HFFc6 (cell line): ENCODE measurements at regions not wholly inside any gene's neighbourhood (a gene's known extent, or its start where the extent isn't known, plus 50 kb on each side); places are given as distances from the start of the nearest gene placed in this dataset.

Source experiments
- DNase-seq: peaks from one replicate; pipeline ENCODE4 v3.0.0-alpha.2; 2018
- H3K27ac Mint-ChIP-seq: 2 replicates; pipeline ENCODE4 v1.8.0; 2020; ENCODE audit warnings: mild to moderate bottlenecking, mixed read lengths
- H3K27me3 Mint-ChIP-seq: 2 replicates; pipeline ENCODE4 v1.8.0; 2021; ENCODE audit warnings: mild to moderate bottlenecking, moderate library complexity, mixed read lengths; ENCODE audit not compliant: insufficient read depth
- H3K36me3 Mint-ChIP-seq: 2 replicates; pipeline ENCODE4 v1.8.0; 2021; ENCODE audit warnings: low read depth, mixed read lengths
- H3K4me1 Mint-ChIP-seq: 2 replicates; pipeline ENCODE4 v1.8.0; 2020; ENCODE audit warnings: low read depth, mixed read lengths
- H3K4me3 Mint-ChIP-seq: 2 replicates; pipeline ENCODE4 v1.8.0; 2020; ENCODE audit warnings: mild to moderate bottlenecking, moderate library complexity, mixed read lengths
- H3K9me3 Mint-ChIP-seq: 2 replicates; pipeline ENCODE4 v1.8.0; 2020; ENCODE audit warnings: mild to moderate bottlenecking, mixed read lengths
- TF ChIP-seq, protein P1 (sequence below): fragments of 200-600 bp; sonication (generic); IDR thresholded peaks from 2 replicates; pipeline ENCODE4 v1.5.0; 2021; ENCODE audit warnings: antibody characterized with exemption, mild to moderate bottlenecking

DNA sequence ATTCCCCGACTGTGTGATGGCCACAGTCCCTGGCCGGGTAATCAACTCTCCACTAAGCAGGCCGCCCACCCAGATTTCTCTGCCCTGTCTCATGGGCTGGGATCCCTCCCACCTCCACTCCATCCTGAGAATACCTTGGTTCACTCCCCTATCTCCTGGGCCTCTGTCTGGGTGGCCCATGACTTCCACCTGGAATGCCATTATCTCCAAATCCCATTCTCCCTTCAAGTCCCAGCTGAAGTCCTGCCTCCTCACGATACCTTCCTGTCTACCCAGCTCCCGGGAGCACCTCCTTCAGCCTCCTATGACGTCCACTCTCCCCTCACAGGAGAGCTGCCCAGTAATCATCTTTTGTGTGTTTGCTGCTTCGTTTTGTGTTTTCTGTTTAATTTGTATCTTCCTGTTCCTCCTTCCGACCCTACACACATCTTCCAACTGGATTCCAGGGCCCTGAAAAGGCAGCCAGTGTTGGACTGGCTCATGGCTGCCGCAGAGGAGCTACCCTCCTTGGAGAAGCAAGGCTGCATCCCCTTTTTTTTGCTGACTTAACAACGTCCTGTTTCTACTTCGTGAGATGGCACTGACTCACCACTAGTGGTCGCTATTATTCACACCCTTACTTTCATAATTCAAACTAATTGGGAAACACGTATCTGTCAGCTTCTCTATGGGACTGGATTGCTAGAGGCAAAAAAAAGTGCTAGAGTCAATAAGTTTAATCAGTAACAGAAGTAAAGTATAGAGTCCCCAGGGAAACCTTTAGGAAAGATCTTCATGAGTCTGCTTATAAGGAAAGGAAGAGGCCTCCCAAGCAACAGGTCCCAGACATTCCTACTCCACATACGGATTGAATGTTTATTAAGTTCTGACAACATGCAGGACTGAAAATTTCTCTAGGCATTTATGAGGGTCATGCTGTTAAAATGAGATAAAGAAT is 171.9 kb upstream of the GATA6 start:
- Mint-ChIP-seq H3K27me3 (peaks cover 27% of the 10 kb centered on the region), H3K4me3 (no peak overlapping the region; the same call in 1 of the 2 replicates), H3K36me3 (no peaks in the 10 kb centered on the region), H3K9me3 (no peaks in the 10 kb centered on the region), H3K27ac (no peak overlapping the region), H3K4me1 (peaks cover 5% of the 10 kb centered on the region; the same call in 1 of the 2 replicates)
- TF ChIP-seq, protein P1, sequence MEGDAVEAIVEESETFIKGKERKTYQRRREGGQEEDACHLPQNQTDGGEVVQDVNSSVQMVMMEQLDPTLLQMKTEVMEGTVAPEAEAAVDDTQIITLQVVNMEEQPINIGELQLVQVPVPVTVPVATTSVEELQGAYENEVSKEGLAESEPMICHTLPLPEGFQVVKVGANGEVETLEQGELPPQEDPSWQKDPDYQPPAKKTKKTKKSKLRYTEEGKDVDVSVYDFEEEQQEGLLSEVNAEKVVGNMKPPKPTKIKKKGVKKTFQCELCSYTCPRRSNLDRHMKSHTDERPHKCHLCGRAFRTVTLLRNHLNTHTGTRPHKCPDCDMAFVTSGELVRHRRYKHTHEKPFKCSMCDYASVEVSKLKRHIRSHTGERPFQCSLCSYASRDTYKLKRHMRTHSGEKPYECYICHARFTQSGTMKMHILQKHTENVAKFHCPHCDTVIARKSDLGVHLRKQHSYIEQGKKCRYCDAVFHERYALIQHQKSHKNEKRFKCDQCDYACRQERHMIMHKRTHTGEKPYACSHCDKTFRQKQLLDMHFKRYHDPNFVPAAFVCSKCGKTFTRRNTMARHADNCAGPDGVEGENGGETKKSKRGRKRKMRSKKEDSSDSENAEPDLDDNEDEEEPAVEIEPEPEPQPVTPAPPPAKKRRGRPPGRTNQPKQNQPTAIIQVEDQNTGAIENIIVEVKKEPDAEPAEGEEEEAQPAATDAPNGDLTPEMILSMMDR = peak; percentile 93
- DNase-seq = peak; percentile 10

DNA sequence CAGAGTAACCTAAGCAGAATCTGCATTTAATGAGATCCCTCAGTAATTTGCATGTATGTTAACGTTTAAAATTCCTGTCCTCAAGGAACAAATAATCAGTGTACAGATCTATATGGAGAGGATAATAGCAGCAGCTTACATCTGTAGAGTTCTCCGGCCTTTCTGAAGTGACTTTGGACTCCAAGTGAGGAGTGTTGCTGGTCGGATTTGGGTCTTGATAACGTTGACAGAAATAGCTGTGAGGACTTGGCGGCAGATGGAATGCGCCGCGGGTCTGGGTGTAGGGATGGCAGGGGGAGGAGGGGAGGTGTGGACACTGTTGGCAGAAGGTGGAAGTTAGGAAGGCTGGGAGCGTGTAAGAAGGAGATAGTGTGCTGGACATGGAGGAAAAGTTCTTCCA is 170.9 kb upstream of the GATA6 start:
- Mint-ChIP-seq H3K27ac (no peak overlapping the region), H3K4me3 (no peak overlapping the region), H3K36me3 (no peaks in the 10 kb centered on the region), H3K4me1 (peaks cover 5% of the 10 kb centered on the region; the same call in 1 of the 2 replicates), H3K27me3 (peaks cover 27% of the 10 kb centered on the region), H3K9me3 (no peaks in the 10 kb centered on the region)
- DNase-seq = no peak
- TF ChIP-seq, protein P1 = no peak

DNA sequence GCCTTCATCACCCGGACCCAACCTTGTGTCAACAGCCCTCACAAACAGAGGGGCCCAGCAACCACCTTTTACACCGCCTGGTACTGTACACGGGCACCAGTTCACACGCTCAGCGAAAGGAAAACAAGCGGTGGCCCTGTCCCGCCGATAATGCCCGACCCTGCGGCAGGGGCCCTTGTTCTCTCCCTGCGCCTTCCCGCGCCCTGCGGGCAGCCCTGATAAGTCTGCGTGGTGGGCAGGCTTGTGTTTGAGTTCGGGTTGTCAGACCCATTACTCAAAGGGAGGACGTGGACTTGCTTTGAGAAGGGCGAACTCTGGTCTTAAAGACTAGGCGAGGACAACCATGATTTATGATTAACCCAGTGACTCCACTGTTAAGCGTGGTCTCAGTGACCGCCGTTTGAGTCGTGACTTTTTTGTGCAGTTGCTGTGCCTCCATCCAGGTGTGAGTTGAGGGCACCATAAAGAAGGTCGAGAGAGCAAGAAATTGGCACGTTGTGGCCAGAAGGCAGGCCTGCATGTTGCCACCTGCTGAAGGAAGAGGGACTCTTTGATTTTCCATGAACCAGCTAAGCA is 167.4 kb upstream of the GATA6 start:
- no peaks in the 10 kb centered on the region for H3K36me3 Mint-ChIP-seq
- H3K9me3 Mint-ChIP-seq = no peaks in the 10 kb centered on the region
- H3K4me3 Mint-ChIP-seq = no peak overlapping the region
- TF ChIP-seq, protein P1 = no peak
- H3K27ac Mint-ChIP-seq = no peak overlapping the region
- H3K27me3 Mint-ChIP-seq = peaks cover 21% of the 10 kb centered on the region
- peaks cover 5% of the 10 kb centered on the region; the same call in 1 of the 2 replicates for H3K4me1 Mint-ChIP-seq
- no peak for DNase-seq

DNA sequence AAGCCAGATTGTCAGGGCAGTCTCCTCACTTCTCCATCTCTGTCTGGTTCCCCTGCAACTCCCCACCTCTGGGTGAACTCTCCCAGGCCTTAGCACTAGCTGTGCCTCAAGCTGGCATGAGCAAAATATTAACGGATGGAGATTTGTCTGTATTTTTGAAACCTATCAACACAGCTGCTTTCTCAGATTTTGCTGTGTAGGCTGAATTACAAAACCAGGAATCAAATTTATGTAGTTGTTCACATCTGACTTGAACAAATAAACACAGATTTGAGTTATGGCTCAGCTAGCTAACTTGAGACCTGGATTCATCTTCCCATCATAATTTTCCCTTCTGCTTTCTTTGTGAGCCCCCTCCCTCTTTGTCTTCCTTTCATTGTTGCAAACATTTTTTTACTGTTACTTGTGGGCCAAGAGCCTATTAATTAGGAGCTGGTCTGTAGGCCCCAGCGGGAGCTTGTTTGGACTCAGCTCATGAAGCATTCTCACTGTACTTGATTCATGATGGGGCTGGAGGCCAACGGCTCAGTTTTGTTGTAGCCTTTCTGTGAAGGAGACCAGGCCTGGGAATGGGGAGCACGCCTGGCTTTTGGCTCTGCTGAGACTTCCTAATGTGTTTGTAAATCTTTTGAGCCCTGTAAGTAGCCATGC is 164.1 kb upstream of the GATA6 start:
- no peak for DNase-seq
- TF ChIP-seq, protein P1 = no peak
- no peak overlapping the region for H3K4me3 Mint-ChIP-seq
- H3K4me1 Mint-ChIP-seq = no peaks in the 10 kb centered on the region
- no peak overlapping the region for H3K27ac Mint-ChIP-seq
- H3K36me3 Mint-ChIP-seq = no peaks in the 10 kb centered on the region
- H3K27me3 Mint-ChIP-seq = peaks cover 19% of the 10 kb centered on the region
- H3K9me3 Mint-ChIP-seq = no peaks in the 10 kb centered on the region

DNA sequence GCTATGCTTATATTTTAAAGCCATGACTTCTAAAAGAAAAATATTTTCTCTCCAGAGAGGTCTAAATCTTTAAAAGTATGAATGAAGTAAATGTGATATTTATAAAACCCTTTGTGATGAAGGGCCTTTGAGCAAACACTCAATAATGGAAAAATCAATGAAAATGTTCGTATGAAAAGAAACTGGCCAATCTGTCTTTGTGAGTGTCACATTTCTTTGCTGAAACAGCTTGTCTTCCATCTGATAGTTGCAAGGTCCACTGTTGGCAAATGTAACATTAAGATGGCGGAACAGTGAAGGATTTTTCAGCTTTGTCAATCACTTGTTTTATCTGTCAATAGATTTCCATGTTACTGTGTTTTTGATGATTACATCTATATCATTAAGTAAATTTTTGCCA is 162.9 kb upstream of the GATA6 start:
- Mint-ChIP-seq H3K27ac (no peak overlapping the region), H3K27me3 (peaks cover 19% of the 10 kb centered on the region), H3K4me1 (no peaks in the 10 kb centered on the region), H3K4me3 (no peak overlapping the region), H3K9me3 (no peaks in the 10 kb centered on the region), H3K36me3 (no peaks in the 10 kb centered on the region)
- no peak for DNase-seq
- TF ChIP-seq, protein P1 = no peak
